Body of pancreas (tissue), 4 donors: ENCODE measurements at regions not wholly inside any gene's neighbourhood (a gene's known extent, or its start where the extent isn't known, plus 50 kb on each side); places are given as distances from the start of the nearest gene placed in this dataset.

Experiments used
- CTCF ChIP-seq, 7 experiments: fragments of 450-650 bp in 4 of 7; fragments of 200-600 bp in 3 of 7; sonication (generic) in 3 of 7; IDR thresholded peaks; one replicate each; pipeline ENCODE4 v1.5.1; 2016 to 2019; ENCODE audit warnings: antibody characterized with exemption in 7 of 7
- POLR2A ChIP-seq, 3 donors: fragments of 450-650 bp; IDR thresholded peaks; one replicate each; pipeline ENCODE4 v1.6.1; 2016; ENCODE audit warnings: antibody characterized with exemption in 3 of 3, mild to moderate bottlenecking in 2 of 3

- TF ChIP-seq CTCF (IDR thresholded peaks at IDR 0.05) (no peak), POLR2A (IDR thresholded peaks at IDR 0.05) (no peak)
Measured at GRCh38 chr3:102004561-102004960, 155.2 kb downstream of the NFKBIZ start.
